GM21447 (cell line): ENCODE measurements at regions not wholly inside any gene's neighbourhood (a gene's known extent, or its start where the extent isn't known, plus 50 kb on each side); places are given as distances from the start of the nearest gene placed in this dataset.

ENCODE experiments used
- ATAC-seq: cut with Tn5 transposase; IDR thresholded peaks from one replicate; pipeline ENCODE4 v1.9.1; 2021; ENCODE audit not compliant: unreplicated experiment

DNA sequence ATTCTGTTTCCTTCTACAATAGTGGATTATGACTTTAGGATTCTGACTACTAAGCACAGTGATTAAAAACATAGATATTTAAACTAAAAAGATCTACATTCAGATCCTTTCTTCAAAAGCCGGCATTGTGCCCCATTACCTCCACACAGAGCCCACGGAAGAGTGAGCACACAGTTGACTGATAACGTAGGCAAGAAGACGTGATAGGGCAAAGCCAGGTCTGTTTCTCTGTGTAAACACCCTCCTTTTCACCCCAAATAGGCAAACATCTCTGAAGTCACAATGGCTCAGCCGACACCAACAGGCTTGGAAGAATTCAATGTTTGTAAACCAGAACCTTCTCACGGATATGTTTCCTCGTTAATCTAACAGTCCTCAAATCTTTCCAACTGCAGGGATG lies 302.9 kb downstream of the CMPK2 start:
- no peak for ATAC-seq

GRCh38 chr2:6564326-6564725 lies 301.4 kb downstream of the CMPK2 start:
- ATAC-seq = no peak

DNA sequence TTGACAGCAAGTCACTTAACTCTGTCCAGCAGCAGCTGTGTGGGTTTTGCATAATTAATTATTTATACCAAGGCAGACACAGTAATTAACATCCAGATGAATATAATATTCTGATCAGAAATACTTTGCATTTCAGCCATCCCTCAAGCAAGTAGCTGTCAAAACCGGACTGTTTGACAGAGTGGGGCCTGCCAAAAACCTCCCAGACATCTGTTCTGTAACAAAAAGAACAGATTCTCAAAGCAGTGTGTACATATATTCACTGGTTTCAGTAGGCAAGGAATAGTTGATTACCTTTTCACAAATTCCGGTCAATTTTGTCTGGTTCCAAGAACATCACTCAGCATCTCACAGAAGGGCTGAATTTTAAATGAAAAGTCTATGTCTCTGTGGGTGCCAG lies 291.6 kb downstream of the CMPK2 start:
- no peak for ATAC-seq

DNA sequence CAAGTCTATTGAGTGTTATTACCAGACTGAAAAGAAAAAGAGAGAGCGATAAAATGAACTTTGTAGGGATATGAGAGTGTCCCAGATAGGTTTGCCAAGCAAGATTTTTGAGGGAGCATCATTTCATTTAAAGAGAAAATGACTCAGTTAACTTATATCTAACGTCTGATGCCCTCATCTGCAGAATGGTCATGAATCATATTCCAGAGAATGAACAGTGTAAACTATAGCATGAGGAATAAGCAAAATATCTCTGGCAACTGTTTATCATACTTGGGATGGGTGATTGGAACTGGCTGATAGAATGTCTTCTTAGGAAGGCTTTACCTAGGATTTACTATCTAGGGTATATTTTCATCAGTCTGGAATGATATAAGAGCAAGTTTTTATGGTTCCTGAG lies 289.4 kb downstream of the CMPK2 start:
- no peak for ATAC-seq

DNA sequence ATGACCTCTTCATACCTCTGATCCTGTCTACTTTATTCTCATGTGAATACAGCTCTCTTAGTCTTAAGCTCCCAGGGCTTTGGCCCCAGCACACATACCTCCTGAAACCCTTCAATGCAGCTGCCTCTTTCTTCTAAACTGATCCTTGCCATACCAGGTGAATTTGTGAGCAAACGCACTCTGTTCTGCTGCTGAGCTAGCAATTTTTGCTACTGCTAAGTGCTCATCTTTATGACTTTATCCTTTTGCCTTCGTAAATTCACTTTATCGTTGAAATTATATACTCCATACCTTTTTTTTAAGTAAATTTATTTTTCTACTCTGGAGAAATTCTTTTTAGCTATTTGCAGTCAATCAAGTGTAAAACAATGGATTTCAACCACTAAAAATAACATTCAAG lies 287.7 kb downstream of the CMPK2 start:
- ATAC-seq = no peak

DNA sequence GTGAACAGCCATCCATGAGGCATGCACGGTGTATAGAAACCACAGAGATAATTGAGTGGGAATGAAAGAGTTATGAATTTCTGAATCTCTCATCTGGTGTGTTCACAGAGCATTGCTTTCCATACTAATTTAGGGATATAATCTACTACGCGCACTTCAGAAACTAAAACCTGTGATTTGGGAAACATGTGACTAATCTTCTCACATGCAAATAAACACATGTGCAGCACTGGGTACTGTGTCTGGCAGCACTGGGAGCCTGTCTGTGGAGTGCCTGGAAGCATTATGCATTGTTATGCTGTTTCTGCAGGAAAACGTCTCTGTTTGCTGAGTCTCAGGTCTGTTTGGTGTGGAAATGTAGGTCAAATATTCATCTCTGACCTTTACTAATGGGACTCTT lies 287.3 kb downstream of the CMPK2 start:
- ATAC-seq = no peak

DNA sequence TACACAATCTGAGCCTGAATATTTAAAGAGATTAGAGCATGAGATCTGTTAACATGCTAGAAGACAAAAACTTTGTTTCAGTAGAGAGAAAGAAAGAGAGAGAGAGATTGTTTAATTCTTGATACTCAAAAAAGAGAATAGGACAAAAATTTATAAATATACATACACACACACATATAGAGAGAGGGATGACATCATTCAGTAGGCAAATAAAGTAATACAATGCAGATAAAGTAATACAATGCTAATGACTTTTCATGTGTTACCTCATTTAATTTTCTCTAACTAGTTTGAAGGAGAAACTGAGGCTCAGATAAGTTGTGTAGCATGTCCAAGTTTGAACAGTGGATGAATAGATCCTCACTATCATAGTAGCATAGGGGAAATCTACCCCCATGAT lies 286.4 kb downstream of the CMPK2 start:
- no peak for ATAC-seq

DNA sequence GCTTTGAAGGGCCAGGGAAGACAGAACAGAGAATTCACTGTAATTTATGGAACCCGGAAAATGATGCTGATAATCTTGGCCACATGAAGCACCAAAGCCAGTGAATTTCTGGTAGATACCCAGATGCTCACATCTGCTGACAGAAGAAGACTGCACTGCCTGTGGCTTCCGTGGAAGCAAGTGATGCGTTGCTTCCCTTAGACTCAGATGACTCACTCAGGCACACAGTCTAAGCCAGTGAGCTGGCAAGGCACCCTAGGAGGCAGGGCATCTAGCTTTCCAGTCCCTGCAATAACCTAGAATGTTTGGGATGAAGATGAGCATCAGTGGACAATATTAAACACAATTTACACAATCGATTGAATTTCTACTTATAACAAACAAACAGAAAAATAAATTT lies 284.7 kb downstream of the CMPK2 start:
- no peak for ATAC-seq

DNA sequence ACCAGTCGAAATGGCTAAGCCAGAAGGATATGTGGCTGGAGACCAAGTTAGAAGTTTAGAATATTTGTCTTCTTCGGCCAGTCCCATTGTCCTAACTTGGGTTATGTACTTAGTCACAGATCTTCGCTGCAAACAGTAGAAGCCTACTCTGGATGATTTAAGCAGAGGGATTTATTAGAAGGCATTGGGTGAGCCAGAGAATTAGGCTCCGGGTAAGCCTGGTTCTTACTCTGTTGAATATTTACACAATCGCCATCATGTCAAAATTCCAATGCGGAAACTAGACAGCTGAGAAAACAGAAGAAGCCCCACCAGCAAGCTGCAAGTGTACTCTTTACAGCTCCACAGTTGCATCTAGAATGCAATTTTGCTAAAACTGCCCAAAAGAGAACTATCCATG lies 276.6 kb downstream of the CMPK2 start:
- no peak for ATAC-seq

DNA sequence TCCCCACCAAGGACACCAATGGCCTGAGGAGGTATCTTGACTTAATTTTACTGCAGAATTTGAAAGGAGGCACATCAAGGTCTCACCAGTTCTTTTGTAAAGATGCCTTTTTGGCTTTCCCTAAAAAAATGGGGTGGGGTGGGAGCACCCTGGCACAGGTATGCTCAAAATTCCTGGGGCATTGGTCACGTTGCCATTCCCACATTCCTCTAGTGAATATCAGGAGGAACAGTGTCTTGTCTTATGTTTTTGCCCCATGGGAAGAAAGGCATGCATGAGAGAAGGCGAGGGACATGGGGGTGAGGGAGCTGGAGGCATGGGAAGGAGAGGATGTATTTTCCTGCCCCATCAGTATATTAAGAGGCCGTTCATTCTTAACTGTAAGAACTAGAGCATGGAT lies 275.3 kb downstream of the CMPK2 start:
- no peak for ATAC-seq

GRCh38 chr2:6602471-6602870 lies 263.2 kb downstream of the CMPK2 start:
- ATAC-seq = no peak

DNA sequence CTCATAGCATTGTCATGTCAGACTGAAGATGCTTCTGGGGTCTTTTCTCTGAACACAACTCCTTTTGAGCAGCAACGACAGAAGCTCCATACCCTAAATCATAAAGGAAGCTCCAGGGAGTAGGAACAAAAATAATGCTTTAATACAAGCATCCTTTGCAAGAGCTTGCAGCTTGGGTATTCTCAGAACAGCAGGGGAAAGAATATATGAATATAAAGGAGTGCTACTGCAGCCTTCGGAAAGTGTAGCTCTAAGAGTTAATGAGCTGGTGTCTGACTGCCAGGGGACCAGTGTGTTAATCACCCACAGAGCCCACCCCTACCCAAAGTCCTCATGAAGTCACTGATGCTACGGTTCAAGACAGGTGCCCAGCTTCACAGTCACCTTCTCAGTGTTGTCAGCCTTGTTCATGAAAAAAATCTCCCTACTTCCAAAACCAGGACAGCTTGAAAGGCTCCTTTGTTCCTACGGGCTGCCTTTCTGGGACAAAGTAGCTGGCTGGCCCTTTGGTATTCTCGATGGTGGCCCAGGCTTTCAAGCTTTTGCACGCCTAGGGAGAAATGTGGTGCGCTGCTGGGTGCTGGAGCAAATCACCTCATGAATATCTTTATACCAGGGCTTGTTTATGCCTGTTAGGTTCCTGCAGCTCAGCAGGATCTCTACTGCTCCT lies 259.7 kb downstream of the CMPK2 start:
- ATAC-seq = no peak

- ATAC-seq = no peak
These were observed 247.9 kb downstream of the CMPK2 start for GRCh38 chr2:6617794-6618193.

DNA sequence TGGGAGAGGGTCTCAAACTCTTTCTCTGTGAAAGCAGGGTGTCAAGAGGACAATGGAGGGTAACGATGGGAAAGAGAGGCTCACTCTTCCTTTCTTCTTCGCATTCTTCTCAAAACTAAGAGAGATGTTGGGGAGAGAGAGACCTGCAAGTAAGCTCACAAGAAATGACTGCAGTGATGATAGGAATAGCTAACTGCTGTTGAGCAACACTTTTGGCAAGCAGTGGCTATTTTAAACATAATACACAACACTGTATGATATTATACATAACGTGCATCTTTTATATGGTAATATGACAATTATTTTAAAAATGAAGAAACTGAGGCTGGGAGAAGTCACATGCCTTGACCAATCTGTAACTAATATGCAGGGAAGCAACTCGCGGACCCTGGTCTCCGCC lies 247.5 kb downstream of the CMPK2 start:
- no peak for ATAC-seq

GRCh38 chr2:6623746-6624145 lies 242.0 kb downstream of the CMPK2 start:
- no peak for ATAC-seq

DNA sequence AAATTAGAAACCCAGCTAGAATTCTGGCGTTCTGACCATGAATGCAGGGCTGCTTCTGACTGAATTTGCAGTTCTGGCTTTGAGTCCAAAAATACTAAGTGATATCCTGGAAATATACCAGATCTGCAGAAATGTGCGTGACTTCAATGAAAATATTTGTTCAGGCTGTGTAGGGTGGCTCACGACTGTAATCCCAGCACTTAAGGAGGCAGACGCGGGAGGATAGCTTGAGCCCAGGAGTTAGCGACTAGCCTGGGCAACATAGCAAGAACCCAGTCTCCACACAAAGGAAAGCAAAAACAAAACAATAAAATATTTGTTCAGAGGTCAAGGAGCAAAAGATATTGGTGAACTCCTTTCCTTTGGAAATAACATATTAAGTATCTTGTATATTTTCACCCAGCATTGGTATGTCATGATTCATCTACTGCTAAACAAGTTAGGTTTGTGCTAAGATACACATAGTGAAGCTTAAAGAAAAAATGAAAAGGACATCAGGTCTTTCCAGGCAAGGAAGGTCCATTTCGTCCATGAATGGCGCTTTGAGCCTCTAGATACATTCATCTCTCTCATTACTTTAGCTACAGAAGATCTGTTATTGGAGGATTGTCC lies 239.2 kb downstream of the CMPK2 start:
- no peak for ATAC-seq

- no peak for ATAC-seq
These were observed 238.4 kb downstream of the CMPK2 start for GRCh38 chr2:6627316-6627715.

DNA sequence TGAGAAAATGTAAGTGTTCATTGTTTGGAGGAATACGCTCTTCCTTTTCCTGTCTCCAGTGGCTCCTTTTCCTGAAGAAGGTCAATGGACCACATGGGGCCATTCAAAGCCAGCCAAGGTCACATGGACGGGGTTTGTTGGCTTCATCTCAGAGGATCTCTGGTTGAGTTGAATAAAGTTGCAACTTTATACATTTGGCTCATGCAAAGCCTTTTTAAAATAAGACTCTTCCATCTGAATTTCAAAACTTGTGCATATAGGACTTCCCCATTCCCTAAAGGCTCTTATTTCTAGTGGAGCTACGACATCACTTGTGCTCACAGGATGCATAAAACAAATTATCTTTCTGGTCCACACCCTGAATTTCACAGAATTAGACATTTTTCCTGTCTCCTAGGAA lies 235.5 kb downstream of the CMPK2 start:
- ATAC-seq = no peak

- no peak for ATAC-seq
These were observed 230.4 kb downstream of the CMPK2 start for GRCh38 chr2:6635296-6635695.

DNA sequence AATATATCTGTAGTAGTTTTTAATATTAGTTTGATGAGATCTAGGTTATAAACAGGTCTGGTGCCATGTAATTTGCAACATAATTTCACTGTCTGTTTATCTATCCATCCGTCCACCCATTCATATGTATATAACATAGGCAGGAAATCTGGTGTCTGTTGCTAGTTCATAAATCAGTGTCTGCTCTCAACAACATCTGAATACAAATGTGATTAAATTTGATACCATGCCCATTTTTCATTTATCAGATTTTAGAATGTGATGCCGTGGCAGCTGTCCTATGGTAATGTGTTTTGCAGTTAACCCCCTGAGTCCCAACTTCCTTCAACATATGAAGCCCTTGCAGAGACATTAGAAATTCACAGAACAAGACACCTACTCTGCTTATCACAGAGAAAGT lies 228.4 kb downstream of the CMPK2 start:
- no peak for ATAC-seq

DNA sequence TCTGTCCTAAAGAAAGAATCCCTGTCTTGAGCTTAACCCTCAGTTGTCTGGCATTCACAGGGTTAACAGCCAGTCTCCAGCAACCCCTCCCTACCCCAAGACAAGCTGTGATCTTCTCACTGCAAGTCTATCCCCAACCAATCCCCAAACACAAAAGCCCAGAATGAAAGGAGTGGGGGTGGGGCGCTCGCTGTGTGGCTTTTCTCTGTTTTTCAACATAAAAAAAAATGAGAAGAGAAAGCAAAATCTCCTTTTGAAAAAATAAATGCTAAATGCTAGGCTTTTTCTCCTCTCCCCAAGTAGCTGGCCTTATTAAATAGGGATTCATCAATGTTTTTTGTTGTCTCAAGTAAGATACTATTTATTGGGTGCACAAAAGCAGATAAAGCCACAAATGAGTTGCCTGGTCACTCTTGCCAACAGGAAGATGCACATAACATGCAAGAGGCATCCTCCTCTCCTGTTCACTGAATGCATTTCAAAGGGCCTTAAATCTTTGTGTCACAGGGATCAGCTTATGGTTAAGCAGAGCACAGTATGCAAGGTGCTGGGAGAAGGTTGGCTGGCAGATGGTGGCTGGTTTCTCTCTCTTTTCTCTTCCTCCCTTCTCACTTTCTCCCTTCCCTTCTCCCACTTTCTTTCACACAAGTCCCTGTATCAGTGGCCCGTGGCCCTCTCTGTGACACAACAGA lies 225.6 kb downstream of the CMPK2 start:
- no peak for ATAC-seq

DNA sequence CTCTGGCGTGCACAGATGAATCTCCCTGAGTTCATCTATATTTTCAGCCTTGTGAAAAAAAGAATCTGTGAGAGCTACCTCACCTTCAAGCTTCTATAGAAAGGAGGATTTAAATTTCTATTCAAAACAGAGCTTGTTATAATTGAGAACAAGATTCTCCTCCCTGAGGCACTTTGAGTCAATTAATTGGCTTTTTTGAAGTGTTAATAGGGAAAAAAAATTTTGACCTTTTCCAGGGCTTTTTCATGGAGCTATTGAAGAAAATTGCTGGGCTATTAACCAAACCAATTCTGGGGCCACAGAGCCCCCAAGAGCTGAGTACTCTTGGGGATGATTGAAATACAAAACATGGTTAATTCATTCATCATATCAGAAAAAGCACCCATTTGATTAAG lies 225.1 kb downstream of the CMPK2 start:
- ATAC-seq = no peak

- ATAC-seq = no peak
These were observed 223.8 kb downstream of the CMPK2 start for GRCh38 chr2:6641956-6642355.
